IMR-90 (cell line): ENCODE measurements at regions not wholly inside any gene's neighbourhood (a gene's known extent, or its start where the extent isn't known, plus 50 kb on each side); places are given as distances from the start of the nearest gene placed in this dataset.

ENCODE experiments used
- ATAC-seq: fragments of 200-7000 bp; cut with Tn5 transposase; 2 replicates; pipeline ENCODE4 v1.9.1; 2020; ENCODE audit warnings: low read depth, mild to moderate bottlenecking, moderate library complexity
- BruUV-seq: library from RNA; stranded (reverse); fragments of 400-500 nt; replicated peaks from 2 replicates; lab custom pipeline; 2021; lab: Mats Ljungman, UMichigan
- CTCF ChIA-PET: fragments of 300-600 bp; formaldehyde crosslinking; extraction: SDS; loops from one replicate; lab custom pipeline; 2021; ENCODE audit warnings: antibody characterized with exemption; lab: Yijun Ruan, JAX
- POLR2A ChIA-PET: fragments of 300-600 bp; sonication (Branson Sonifier 250); formaldehyde crosslinking; loops from one replicate; lab custom pipeline; 2022; ENCODE audit warnings: antibody characterized with exemption; ENCODE audit not compliant: unreplicated experiment; lab: Charles Lee
- DNase-seq: peaks from one replicate; pipeline ENCODE4 v3.0.0; 2013
- H2AFZ ChIP-seq: replicated peaks from 2 replicates; pipeline ENCODE3; 2013; ENCODE audit warnings: low read length, mild to moderate bottlenecking; ENCODE audit not compliant: poor library complexity
- H2AK5ac ChIP-seq: 2 replicates; pipeline ENCODE4 v1.6.1; 2013; ENCODE audit warnings: low read depth, low read length, inconsistent platforms
- H2AK9ac ChIP-seq: replicated peaks from 2 replicates; pipeline ENCODE3; 2013; ENCODE audit warnings: mild to moderate bottlenecking, low read depth, low read length, moderate library complexity; ENCODE audit not compliant: poor library complexity
- H2BK120ac ChIP-seq: 2 replicates; pipeline ENCODE4 v1.6.1; 2013; ENCODE audit warnings: low read depth, low read length, inconsistent platforms
- H2BK15ac ChIP-seq: 3 replicates; pipeline ENCODE4 v1.6.1; 2013; ENCODE audit warnings: low read depth, low read length, inconsistent platforms
- H2BK20ac ChIP-seq: 2 replicates; pipeline ENCODE4 v1.6.1; 2013; ENCODE audit warnings: low read depth, mild to moderate bottlenecking, inconsistent platforms, low read length, moderate library complexity
- H2BK5ac ChIP-seq: 2 replicates; pipeline ENCODE4 v1.6.1; 2013; ENCODE audit warnings: mild to moderate bottlenecking, low read depth, low read length, inconsistent platforms; ENCODE audit not compliant: poor library complexity, severe bottlenecking
- H3K14ac ChIP-seq: replicated peaks from 2 replicates; pipeline ENCODE4 v1.6.1; 2013; ENCODE audit warnings: low read depth, low read length, inconsistent platforms
- H3K18ac ChIP-seq: 2 replicates; pipeline ENCODE4 v1.6.1; 2013; ENCODE audit warnings: low read depth, low read length, control low read depth
- H3K23ac ChIP-seq: 2 replicates; pipeline ENCODE4 v1.6.1; 2013; ENCODE audit warnings: low read depth, low read length, inconsistent platforms
- H3K27ac ChIP-seq: 2 replicates; pipeline ENCODE4 v1.5.1; 2013; ENCODE audit warnings: mild to moderate bottlenecking, control low read depth, low read length; ENCODE audit not compliant: insufficient read depth
- H3K27me3 ChIP-seq: 2 replicates; pipeline ENCODE4 v1.6.1; 2013; ENCODE audit warnings: low read length; ENCODE audit not compliant: control insufficient read depth, insufficient read depth
- H3K36me3 ChIP-seq: 2 replicates; pipeline ENCODE4 v1.6.1; 2013; ENCODE audit warnings: low read length, mixed read lengths; ENCODE audit not compliant: control insufficient read depth, insufficient read depth
- H3K4ac ChIP-seq: 2 replicates; pipeline ENCODE4 v1.6.1; 2013; ENCODE audit warnings: low read depth, low read length, inconsistent platforms
- H3K4me1 ChIP-seq: 2 replicates; pipeline ENCODE4 v1.6.1; 2013; ENCODE audit warnings: low read length, mixed read lengths; ENCODE audit not compliant: control insufficient read depth, insufficient read depth
- H3K4me2 ChIP-seq: 2 replicates; pipeline ENCODE4 v1.6.1; 2013; ENCODE audit warnings: low read depth, mild to moderate bottlenecking, control low read depth, low read length, moderate library complexity
- H3K4me3 ChIP-seq: 2 replicates; pipeline ENCODE4 v1.5.1; 2013; ENCODE audit warnings: low read depth, mild to moderate bottlenecking, control low read depth, low read length, moderate library complexity; ENCODE audit not compliant: insufficient read depth
- H3K56ac ChIP-seq: 2 replicates; pipeline ENCODE4 v1.6.1; 2013; ENCODE audit warnings: low read length, inconsistent platforms; ENCODE audit not compliant: insufficient read depth; ENCODE audit errors: extremely low read depth
- H3K79me1 ChIP-seq, 2 experiments: 2 replicates each; pipeline ENCODE4 v1.6.1; 2013; ENCODE audit warnings: low read length in 2 of 2, inconsistent platforms in 1 of 2, low read depth in 1 of 2
- H3K9ac ChIP-seq: 2 replicates; pipeline ENCODE4 v1.6.1; 2013; ENCODE audit warnings: low read depth, low read length, control low read depth
- H3K9me1 ChIP-seq: 2 replicates; pipeline ENCODE4 v1.6.1; 2013; ENCODE audit warnings: low read length, inconsistent platforms; ENCODE audit not compliant: insufficient read depth
- H3K9me3 ChIP-seq: 2 replicates; pipeline ENCODE4 v1.6.1; 2013; ENCODE audit warnings: low read length; ENCODE audit not compliant: control insufficient read depth, insufficient read depth
- H4K20me1 ChIP-seq: 2 replicates; pipeline ENCODE4 v1.6.1; 2013; ENCODE audit warnings: low read length, inconsistent platforms; ENCODE audit not compliant: insufficient read depth
- H4K5ac ChIP-seq: 2 replicates; pipeline ENCODE4 v1.6.1; 2013; ENCODE audit warnings: mild to moderate bottlenecking, low read depth, low read length, control low read depth
- H4K8ac ChIP-seq, 2 experiments: 2 replicates each; pipeline ENCODE4 v1.6.1; 2013; ENCODE audit warnings: low read depth in 2 of 2, low read length in 2 of 2, control low read depth in 1 of 2, inconsistent platforms in 1 of 2
- H4K91ac ChIP-seq: 2 replicates; pipeline ENCODE4 v1.6.1; 2013; ENCODE audit warnings: low read depth, low read length, inconsistent platforms; ENCODE audit not compliant: insufficient read depth
- BHLHE40 ChIP-seq: fragments of 150-350 bp; IDR thresholded peaks from 2 replicates; pipeline ENCODE4 v1.6.1; 2016; ENCODE audit warnings: mild to moderate bottlenecking, low read depth, low read length
- CEBPB ChIP-seq: IDR thresholded peaks from 2 replicates; pipeline ENCODE4 v1.6.1; 2012; ENCODE audit warnings: low read depth, low read length, improper control_type of control experiment
- CHD1 ChIP-seq: IDR thresholded peaks from 2 replicates; pipeline ENCODE4 v1.6.1; 2012; ENCODE audit warnings: low read depth, low read length, improper control_type of control experiment
- CTCF ChIP-seq: conservative IDR thresholded peaks from 2 replicates; pipeline ENCODE4 v1.5.1; 2012; ENCODE audit warnings: mild to moderate bottlenecking, low read depth, low read length, improper control_type of control experiment
- FOS ChIP-seq: fragments of 150-350 bp; IDR thresholded peaks from 2 replicates; pipeline ENCODE4 v1.6.1; 2016; ENCODE audit warnings: low read depth, low read length
- MAFK ChIP-seq: IDR thresholded peaks from 2 replicates; pipeline ENCODE4 v1.6.1; 2012; ENCODE audit warnings: low read depth, low read length, improper control_type of control experiment
- MAZ ChIP-seq: IDR thresholded peaks from 2 replicates; pipeline ENCODE4 v1.6.1; 2012; ENCODE audit warnings: low read depth, mild to moderate bottlenecking, low read length, improper control_type of control experiment, moderate library complexity, borderline replicate concordance
- RAD21 ChIP-seq: IDR thresholded peaks from 2 replicates; pipeline ENCODE4 v1.6.1; 2012; ENCODE audit warnings: low read length, improper control_type of control experiment
- SMC3 ChIP-seq: fragments of 150-350 bp; IDR thresholded peaks from 2 replicates; pipeline ENCODE4 v1.6.1; 2016; ENCODE audit warnings: low read depth, mild to moderate bottlenecking, antibody characterized with exemption, low read length, moderate library complexity
- WGBS, 2 experiments: methylation state at CpG; one replicate each; pipeline versions ENCODE4 v1.1.5 to v1.1.7; 2013; ENCODE audit warnings: missing lambda C conversion rate in 2 of 2; ENCODE audit not compliant: insufficient read length in 1 of 2; ENCODE audit errors: extremely low coverage in 2 of 2; 5-methylcytosine and 5-hydroxymethylcytosine counted together
- dilution Hi-C: fragments of 300-500 bp; cut with HindIII; formaldehyde crosslinking; loops from one replicate; pipeline ENCODE4 v1.14.3; 2018; ENCODE audit warnings: low sequenced_read_pairs; ENCODE audit not compliant: unreplicated experiment
- in situ Hi-C: fragments of 300-500 bp; cut with MboI; formaldehyde crosslinking; loops from 3 replicates; pipeline ENCODE4 v1.14.3; 2019; ENCODE audit warnings: low sequenced_read_pairs, inconsistent platforms, mixed read lengths
- intact Hi-C: fragments of 100-400 bp; cut with micrococcal nuclease; formaldehyde crosslinking; loops from 2 replicates; pipeline ENCODE4 v1.10.0; 2022
- TF ChIP-seq, protein P1 (sequence below): fragments of 150-350 bp; IDR thresholded peaks from 2 replicates; pipeline ENCODE4 v1.6.1; 2017; ENCODE audit warnings: mild to moderate bottlenecking, antibody characterized with exemption, low read length, low read depth
- TF ChIP-seq, protein P2 (sequence below): fragments of 150-350 bp; IDR thresholded peaks from 2 replicates; pipeline ENCODE4 v1.6.1; 2016; ENCODE audit warnings: low read depth, mild to moderate bottlenecking, low read length, moderate library complexity, borderline replicate concordance

DNA sequence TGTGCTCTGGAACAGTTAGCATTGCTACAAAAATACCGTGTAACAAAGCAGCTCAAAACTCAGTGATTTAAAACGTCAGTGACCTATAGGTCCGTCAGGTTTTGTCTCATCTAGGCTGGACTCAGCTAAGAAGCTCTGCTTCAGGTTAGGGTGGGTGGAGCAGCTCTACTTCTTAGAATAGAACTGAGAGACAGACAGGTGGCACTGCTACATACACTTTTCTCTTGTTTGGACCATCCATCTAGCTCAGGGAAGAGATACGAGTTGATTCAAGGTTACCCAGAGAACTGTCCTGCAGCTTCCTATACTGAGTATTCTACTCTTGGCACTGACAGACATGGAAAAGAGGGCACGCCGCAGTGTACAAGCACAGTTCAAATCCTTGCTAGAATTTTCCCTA lies 456.1 kb downstream of the IGSF11 start:
- H3K4me2 ChIP-seq: no peak overlapping the region
- no peak for TF ChIP-seq RAD21
- no peak for TF ChIP-seq MAZ
- no peak for TF ChIP-seq CEBPB
- no peak for TF ChIP-seq CTCF
- no peak for TF ChIP-seq CHD1
- TF ChIP-seq BHLHE40: no peak
- no peak for TF ChIP-seq MAFK
- TF ChIP-seq FOS: no peak
- TF ChIP-seq, protein P1, sequence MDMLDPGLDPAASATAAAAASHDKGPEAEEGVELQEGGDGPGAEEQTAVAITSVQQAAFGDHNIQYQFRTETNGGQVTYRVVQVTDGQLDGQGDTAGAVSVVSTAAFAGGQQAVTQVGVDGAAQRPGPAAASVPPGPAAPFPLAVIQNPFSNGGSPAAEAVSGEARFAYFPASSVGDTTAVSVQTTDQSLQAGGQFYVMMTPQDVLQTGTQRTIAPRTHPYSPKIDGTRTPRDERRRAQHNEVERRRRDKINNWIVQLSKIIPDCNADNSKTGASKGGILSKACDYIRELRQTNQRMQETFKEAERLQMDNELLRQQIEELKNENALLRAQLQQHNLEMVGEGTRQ: no peak
- TF ChIP-seq, protein P2, sequence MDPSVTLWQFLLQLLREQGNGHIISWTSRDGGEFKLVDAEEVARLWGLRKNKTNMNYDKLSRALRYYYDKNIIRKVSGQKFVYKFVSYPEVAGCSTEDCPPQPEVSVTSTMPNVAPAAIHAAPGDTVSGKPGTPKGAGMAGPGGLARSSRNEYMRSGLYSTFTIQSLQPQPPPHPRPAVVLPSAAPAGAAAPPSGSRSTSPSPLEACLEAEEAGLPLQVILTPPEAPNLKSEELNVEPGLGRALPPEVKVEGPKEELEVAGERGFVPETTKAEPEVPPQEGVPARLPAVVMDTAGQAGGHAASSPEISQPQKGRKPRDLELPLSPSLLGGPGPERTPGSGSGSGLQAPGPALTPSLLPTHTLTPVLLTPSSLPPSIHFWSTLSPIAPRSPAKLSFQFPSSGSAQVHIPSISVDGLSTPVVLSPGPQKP: no peak
- no peak for TF ChIP-seq SMC3
- no peak for ATAC-seq
- no peaks in the 10 kb centered on the region for H3K9me1 ChIP-seq
- H3K27me3 ChIP-seq: no peaks in the 10 kb centered on the region
- no peak overlapping the region for H3K14ac ChIP-seq
- no peak overlapping the region for H3K4ac ChIP-seq
- 80% methylated on average over 1 of the region's 6 CpGs; no CpG with 5 or more reads in 1 of the 2 experiments for WGBS, 2 experiments
- ChIA-PET POLR2A (no interaction called here), CTCF (no interaction called here)
- H2BK15ac ChIP-seq: no peak overlapping the region
- H3K79me1 ChIP-seq: no peaks in the 10 kb centered on the region
- no TSS peak for BruUV-seq
- no peaks in the 10 kb centered on the region for H3K36me3 ChIP-seq
- no peak overlapping the region for H2AFZ ChIP-seq
- H3K56ac ChIP-seq: no peak overlapping the region
- peaks cover 2% of the 10 kb centered on the region; the same call in 1 of the 2 replicates for H3K9me3 ChIP-seq
- no peak overlapping the region for H2AK9ac ChIP-seq
- DNase-seq: no peak
- no peak overlapping the region for H3K18ac ChIP-seq
- no peak overlapping the region for H2AK5ac ChIP-seq
- H3K9ac ChIP-seq: no peak overlapping the region
- H2BK5ac ChIP-seq: no peak overlapping the region
- intact Hi-C loops (no loop called here), dilution Hi-C loops (no loop called here), in situ Hi-C loops (no loop called here)
- no peak overlapping the region for H3K23ac ChIP-seq
- no peaks in the 10 kb centered on the region for H3K4me1 ChIP-seq
- H2BK20ac ChIP-seq: no peak overlapping the region
- H4K20me1 ChIP-seq: no peaks in the 10 kb centered on the region
- H2BK120ac ChIP-seq: no peak overlapping the region
- no peak overlapping the region for H4K8ac ChIP-seq
- no peak overlapping the region for H3K4me3 ChIP-seq
- H3K27ac ChIP-seq: no peak overlapping the region
- H4K91ac ChIP-seq: no peak overlapping the region
- no peak overlapping the region for H4K5ac ChIP-seq
